ENCODE measurements at regions not wholly inside any gene's neighbourhood (a gene's known extent, or its start where the extent isn't known, plus 50 kb on each side); places are given as distances from the start of the nearest gene placed in this dataset.

- TF ChIP-seq SIN3A (IDR thresholded peaks at IDR 0.05; ENCODE audit: borderline replicate concordance, insufficient read depth, low read length) = no peak
- TF ChIP-seq, protein P1, sequence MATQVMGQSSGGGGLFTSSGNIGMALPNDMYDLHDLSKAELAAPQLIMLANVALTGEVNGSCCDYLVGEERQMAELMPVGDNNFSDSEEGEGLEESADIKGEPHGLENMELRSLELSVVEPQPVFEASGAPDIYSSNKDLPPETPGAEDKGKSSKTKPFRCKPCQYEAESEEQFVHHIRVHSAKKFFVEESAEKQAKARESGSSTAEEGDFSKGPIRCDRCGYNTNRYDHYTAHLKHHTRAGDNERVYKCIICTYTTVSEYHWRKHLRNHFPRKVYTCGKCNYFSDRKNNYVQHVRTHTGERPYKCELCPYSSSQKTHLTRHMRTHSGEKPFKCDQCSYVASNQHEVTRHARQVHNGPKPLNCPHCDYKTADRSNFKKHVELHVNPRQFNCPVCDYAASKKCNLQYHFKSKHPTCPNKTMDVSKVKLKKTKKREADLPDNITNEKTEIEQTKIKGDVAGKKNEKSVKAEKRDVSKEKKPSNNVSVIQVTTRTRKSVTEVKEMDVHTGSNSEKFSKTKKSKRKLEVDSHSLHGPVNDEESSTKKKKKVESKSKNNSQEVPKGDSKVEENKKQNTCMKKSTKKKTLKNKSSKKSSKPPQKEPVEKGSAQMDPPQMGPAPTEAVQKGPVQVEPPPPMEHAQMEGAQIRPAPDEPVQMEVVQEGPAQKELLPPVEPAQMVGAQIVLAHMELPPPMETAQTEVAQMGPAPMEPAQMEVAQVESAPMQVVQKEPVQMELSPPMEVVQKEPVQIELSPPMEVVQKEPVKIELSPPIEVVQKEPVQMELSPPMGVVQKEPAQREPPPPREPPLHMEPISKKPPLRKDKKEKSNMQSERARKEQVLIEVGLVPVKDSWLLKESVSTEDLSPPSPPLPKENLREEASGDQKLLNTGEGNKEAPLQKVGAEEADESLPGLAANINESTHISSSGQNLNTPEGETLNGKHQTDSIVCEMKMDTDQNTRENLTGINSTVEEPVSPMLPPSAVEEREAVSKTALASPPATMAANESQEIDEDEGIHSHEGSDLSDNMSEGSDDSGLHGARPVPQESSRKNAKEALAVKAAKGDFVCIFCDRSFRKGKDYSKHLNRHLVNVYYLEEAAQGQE (IDR thresholded peaks at IDR 0.05; ENCODE audit: insufficient read depth in 1 of 2, low read depth in 2 of 2, low read length in 2 of 2) = no peak
- no peak for TF ChIP-seq TAF1 (IDR thresholded peaks at IDR 0.05; ENCODE audit: borderline replicate concordance, insufficient read depth, low read length)
- no peak for TF ChIP-seq FOXP2 (optimal IDR thresholded peaks at IDR 0.05; ENCODE audit: borderline replicate concordance, extremely low read depth, extremely low read length, insufficient read depth)
- no peak for TF ChIP-seq POLR2AphosphoS5 (IDR thresholded peaks at IDR 0.05; ENCODE audit: low read depth, low read length)
These were observed 338.7 kb downstream of the TXNL1 start for GRCh38 chr18:56299740-56300139.

DNA sequence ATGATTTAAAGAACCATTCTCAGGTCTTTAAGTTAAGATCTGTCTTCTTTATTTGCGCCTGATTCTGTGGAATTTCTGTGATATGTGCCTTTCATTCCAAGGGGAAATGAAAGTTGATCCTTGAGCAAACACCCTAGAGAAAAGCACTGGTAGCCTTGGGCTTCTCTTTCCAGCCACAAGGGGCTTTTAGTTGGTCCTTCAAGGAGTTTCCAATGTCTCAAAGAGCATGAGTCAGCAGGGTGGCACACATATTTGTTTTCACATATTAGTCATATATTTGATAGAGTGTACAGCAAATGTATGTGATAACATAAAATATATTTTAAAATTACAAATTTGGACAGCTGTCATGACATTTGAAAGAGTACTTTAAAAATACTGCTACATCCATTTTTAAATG is 339.5 kb downstream of the TXNL1 start:
- TF ChIP-seq FOXP2 (optimal IDR thresholded peaks at IDR 0.05; ENCODE audit: borderline replicate concordance, extremely low read depth, extremely low read length, insufficient read depth) (no peak), SIN3A (IDR thresholded peaks at IDR 0.05; ENCODE audit: borderline replicate concordance, insufficient read depth, low read length) (no peak), POLR2AphosphoS5 (IDR thresholded peaks at IDR 0.05; ENCODE audit: low read depth, low read length) (no peak), TAF1 (IDR thresholded peaks at IDR 0.05; ENCODE audit: borderline replicate concordance, insufficient read depth, low read length) (no peak)
- TF ChIP-seq, protein P1 (IDR thresholded peaks at IDR 0.05; ENCODE audit: insufficient read depth in 1 of 2, low read depth in 2 of 2, low read length in 2 of 2) = no peak

DNA sequence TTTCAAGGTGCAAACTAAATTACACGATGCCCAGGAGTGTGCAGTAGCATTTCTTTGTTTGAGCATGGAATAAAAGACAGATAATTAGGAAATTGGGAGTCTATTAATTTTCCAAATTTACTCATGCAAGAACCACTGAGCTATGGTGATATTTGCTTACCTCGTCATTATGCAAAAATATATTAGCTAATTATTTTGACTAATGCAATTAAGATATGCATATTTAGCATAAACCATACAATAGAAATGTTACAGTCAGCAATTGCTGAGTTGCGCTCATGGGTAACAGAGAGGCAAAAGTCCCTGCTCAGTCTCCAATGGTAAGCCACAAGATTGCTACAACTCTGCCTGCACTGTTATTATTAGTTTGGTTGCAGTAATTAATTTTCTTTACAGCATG is 342.0 kb downstream of the TXNL1 start:
- TF ChIP-seq TAF1 (IDR thresholded peaks at IDR 0.05; ENCODE audit: borderline replicate concordance, insufficient read depth, low read length) (no peak), SIN3A (IDR thresholded peaks at IDR 0.05; ENCODE audit: borderline replicate concordance, insufficient read depth, low read length) (no peak)

DNA sequence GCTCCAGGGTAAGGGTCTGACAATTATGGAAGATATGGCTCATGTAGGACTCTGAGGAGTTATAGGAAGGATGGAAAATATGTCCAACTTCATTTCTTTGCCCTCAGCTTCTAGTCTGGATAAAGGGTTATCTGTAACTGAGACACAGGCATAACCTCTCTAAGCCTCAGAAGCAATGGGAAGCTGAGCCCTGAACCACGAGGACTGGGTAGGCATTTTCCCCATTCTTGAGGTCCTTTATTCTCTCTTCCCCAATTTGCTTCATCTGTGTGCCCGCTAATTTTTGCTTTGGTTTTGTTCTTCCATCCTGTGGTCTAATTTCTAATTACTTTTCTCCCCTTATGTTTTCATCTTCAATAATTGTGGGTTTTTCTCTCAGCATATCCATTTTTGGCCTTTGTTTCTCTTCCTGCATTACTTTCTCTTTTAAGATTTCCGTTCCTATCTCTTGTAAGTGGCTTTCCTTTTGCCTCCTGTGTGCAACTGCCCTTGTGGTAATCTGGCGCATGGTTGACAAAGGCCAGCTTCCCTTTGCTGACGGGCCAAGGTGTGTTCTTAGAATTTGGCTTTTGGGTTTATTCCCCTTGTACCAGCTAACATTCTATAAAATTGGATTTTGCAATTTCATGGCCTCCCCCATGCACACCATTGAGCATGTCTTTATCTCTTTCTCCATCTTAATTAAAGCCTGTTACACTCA is 343.8 kb downstream of the TXNL1 start:
- TF ChIP-seq SIN3A (IDR thresholded peaks at IDR 0.05; ENCODE audit: borderline replicate concordance, insufficient read depth, low read length) (no peak), TAF1 (IDR thresholded peaks at IDR 0.05; ENCODE audit: borderline replicate concordance, insufficient read depth, low read length) (no peak), FOXP2 (optimal IDR thresholded peaks at IDR 0.05; ENCODE audit: borderline replicate concordance, extremely low read depth, extremely low read length, insufficient read depth) (no peak), POLR2AphosphoS5 (IDR thresholded peaks at IDR 0.05; ENCODE audit: low read depth, low read length) (no peak)
- TF ChIP-seq, protein P1 (IDR thresholded peaks at IDR 0.05; ENCODE audit: insufficient read depth in 1 of 2, low read depth in 2 of 2, low read length in 2 of 2) = no peak

- no peak for TF ChIP-seq TAF1 (IDR thresholded peaks at IDR 0.05; ENCODE audit: borderline replicate concordance, insufficient read depth, low read length)
- no peak for TF ChIP-seq POLR2AphosphoS5 (IDR thresholded peaks at IDR 0.05; ENCODE audit: low read depth, low read length)
- TF ChIP-seq SIN3A (IDR thresholded peaks at IDR 0.05; ENCODE audit: borderline replicate concordance, insufficient read depth, low read length) = no peak
- TF ChIP-seq, protein P1 (IDR thresholded peaks at IDR 0.05; ENCODE audit: insufficient read depth in 1 of 2, low read depth in 2 of 2, low read length in 2 of 2) = no peak
- TF ChIP-seq FOXP2 (optimal IDR thresholded peaks at IDR 0.05; ENCODE audit: borderline replicate concordance, extremely low read depth, extremely low read length, insufficient read depth) = no peak
These were observed 347.1 kb downstream of the TXNL1 start for GRCh38 chr18:56291294-56291693.

Measured in PFSK-1 (cell line).